Fibroblast of lung (primary cell): ENCODE measurements at regions not wholly inside any gene's neighbourhood (a gene's known extent, or its start where the extent isn't known, plus 50 kb on each side); places are given as distances from the start of the nearest gene placed in this dataset.

Experiments used
- DNase-seq, 2 donors: peaks; one replicate each; pipeline versions ENCODE4 v3.0.0 to v3.0.0-alpha.2; 2010; ENCODE audit warnings: low read depth in 2 of 2
- H2AFZ ChIP-seq: 2 replicates; pipeline ENCODE4 v1.5.1; 2012; ENCODE audit warnings: low read length, control low read depth, inconsistent platforms
- H3K27ac ChIP-seq: 2 replicates; pipeline ENCODE4 v1.5.1; 2011; ENCODE audit warnings: low read length, control low read depth; ENCODE audit not compliant: insufficient read depth
- H3K27me3 ChIP-seq: 2 replicates; pipeline ENCODE4 v1.5.1; 2011; ENCODE audit warnings: mild to moderate bottlenecking, low read length; ENCODE audit not compliant: control insufficient read depth, insufficient read depth
- H3K36me3 ChIP-seq: 2 replicates; pipeline ENCODE4 v1.5.1; 2011; ENCODE audit warnings: low read length; ENCODE audit not compliant: control insufficient read depth, insufficient read depth
- H3K4me1 ChIP-seq: 2 replicates; pipeline ENCODE4 v1.5.1; 2011; ENCODE audit warnings: low read length; ENCODE audit not compliant: control insufficient read depth, insufficient read depth; ENCODE audit errors: extremely low read depth
- H3K4me2 ChIP-seq: 2 replicates; pipeline ENCODE4 v1.5.1; 2011; ENCODE audit warnings: low read length, control low read depth; ENCODE audit not compliant: insufficient read depth; ENCODE audit errors: extremely low read depth
- H3K4me3 ChIP-seq, 4 experiments: fragments of 200-600 bp in 1 of 4; sonication (generic) in 1 of 4; replicated peaks in 1 of 4; 2 replicates each; pipeline ENCODE4 v1.5.1; 2011 to 2016; ENCODE audit warnings: low read length in 4 of 4, low read depth in 3 of 4, mild to moderate bottlenecking in 3 of 4, control low read depth in 2 of 4, inconsistent platforms in 1 of 4, mixed read lengths in 1 of 4; ENCODE audit not compliant: insufficient read depth in 1 of 4; ENCODE audit errors: control extremely low read depth in 1 of 4
- H3K79me2 ChIP-seq: 2 replicates; pipeline ENCODE4 v1.5.1; 2012; ENCODE audit warnings: mild to moderate bottlenecking, low read length, inconsistent platforms; ENCODE audit not compliant: control insufficient read depth, insufficient read depth
- H3K9ac ChIP-seq: 2 replicates; pipeline ENCODE4 v1.5.1; 2011; ENCODE audit warnings: mild to moderate bottlenecking, low read length, control low read depth; ENCODE audit not compliant: insufficient read depth
- H3K9me3 ChIP-seq: 2 replicates; pipeline ENCODE4 v1.5.1; 2012; ENCODE audit warnings: low read depth, low read length; ENCODE audit not compliant: control insufficient read depth, insufficient read depth
- H4K20me1 ChIP-seq: 2 replicates; pipeline ENCODE4 v1.5.1; 2011; ENCODE audit warnings: low read length; ENCODE audit not compliant: control insufficient read depth, insufficient read depth; ENCODE audit errors: extremely low read depth
- EZH2 ChIP-seq: IDR thresholded peaks from 2 replicates; pipeline ENCODE4 v1.5.1; 2012; ENCODE audit warnings: low read length, control low read depth, mild to moderate bottlenecking; ENCODE audit errors: missing control alignments
- TF ChIP-seq, protein P1 (sequence below), 2 donors: IDR thresholded peaks in 1 of 2; conservative IDR thresholded peaks in 1 of 2; 1 replicate in 1 of 2; 2 replicates in 1 of 2; pipeline ENCODE4 v1.5.1; 2011 to 2012; ENCODE audit warnings: low read length in 2 of 2, control low read depth in 1 of 2, inconsistent platforms in 1 of 2, low read depth in 1 of 2, mild to moderate bottlenecking in 1 of 2

DNA sequence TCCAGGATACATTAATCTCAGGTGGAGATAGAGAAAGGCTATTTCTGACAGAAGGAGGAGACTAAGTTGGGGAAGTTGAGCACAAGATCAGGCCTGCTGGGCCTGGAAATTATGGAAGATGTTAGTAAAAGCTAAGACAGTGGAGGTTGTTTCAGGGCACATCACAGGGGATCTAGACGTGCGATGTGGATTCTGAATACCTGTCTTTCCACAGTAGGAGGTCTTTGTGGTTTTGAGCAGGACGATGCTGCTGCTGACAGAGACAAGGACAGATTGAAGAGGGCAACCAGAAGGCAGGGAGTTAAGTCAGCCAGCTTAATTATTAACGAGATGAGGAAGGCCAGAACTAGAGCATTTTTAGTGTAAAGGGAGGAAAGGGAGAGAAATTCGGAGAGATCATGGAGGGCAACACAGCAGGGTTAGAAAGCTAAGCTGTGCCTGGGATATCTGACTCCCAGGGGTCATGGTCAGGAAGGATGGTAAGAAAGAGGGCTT, 384.9 kb downstream of the MAFB start:
- no peaks in the 10 kb centered on the region for H3K9me3 ChIP-seq
- no peak overlapping the region for H3K4me2 ChIP-seq
- no peaks in the 10 kb centered on the region for H4K20me1 ChIP-seq
- no peak overlapping the region for H3K4me3 ChIP-seq
- H3K27me3 ChIP-seq = no peaks in the 10 kb centered on the region
- no peak overlapping the region for H3K9ac ChIP-seq
- no peaks in the 10 kb centered on the region for H3K36me3 ChIP-seq
- no peak for DNase-seq
- H3K27ac ChIP-seq = no peak overlapping the region
- no peaks in the 10 kb centered on the region for H3K79me2 ChIP-seq
- TF ChIP-seq EZH2 = no peak
- TF ChIP-seq, protein P1, sequence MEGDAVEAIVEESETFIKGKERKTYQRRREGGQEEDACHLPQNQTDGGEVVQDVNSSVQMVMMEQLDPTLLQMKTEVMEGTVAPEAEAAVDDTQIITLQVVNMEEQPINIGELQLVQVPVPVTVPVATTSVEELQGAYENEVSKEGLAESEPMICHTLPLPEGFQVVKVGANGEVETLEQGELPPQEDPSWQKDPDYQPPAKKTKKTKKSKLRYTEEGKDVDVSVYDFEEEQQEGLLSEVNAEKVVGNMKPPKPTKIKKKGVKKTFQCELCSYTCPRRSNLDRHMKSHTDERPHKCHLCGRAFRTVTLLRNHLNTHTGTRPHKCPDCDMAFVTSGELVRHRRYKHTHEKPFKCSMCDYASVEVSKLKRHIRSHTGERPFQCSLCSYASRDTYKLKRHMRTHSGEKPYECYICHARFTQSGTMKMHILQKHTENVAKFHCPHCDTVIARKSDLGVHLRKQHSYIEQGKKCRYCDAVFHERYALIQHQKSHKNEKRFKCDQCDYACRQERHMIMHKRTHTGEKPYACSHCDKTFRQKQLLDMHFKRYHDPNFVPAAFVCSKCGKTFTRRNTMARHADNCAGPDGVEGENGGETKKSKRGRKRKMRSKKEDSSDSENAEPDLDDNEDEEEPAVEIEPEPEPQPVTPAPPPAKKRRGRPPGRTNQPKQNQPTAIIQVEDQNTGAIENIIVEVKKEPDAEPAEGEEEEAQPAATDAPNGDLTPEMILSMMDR (conservative IDR thresholded peaks at IDR 0.05 in 1 of 2, IDR thresholded peaks at IDR 0.05 in 1 of 2; ENCODE audit: low read depth in 1 of 2, low read length in 2 of 2) = no peak
- H3K4me1 ChIP-seq = no peaks in the 10 kb centered on the region
- H2AFZ ChIP-seq = no peak overlapping the region

- H3K36me3 ChIP-seq = no peaks in the 10 kb centered on the region
- no peaks in the 10 kb centered on the region for H3K4me1 ChIP-seq
- H3K27ac ChIP-seq = no peak overlapping the region
- no peaks in the 10 kb centered on the region for H3K79me2 ChIP-seq
- H4K20me1 ChIP-seq = no peaks in the 10 kb centered on the region
- no peak for DNase-seq
- no peak overlapping the region for H3K9ac ChIP-seq
- no peak for TF ChIP-seq EZH2
- TF ChIP-seq, protein P1 (conservative IDR thresholded peaks at IDR 0.05 in 1 of 2, IDR thresholded peaks at IDR 0.05 in 1 of 2; ENCODE audit: low read depth in 1 of 2, low read length in 2 of 2) = no peak
- H2AFZ ChIP-seq = no peak overlapping the region
- no peaks in the 10 kb centered on the region for H3K27me3 ChIP-seq
- no peaks in the 10 kb centered on the region for H3K9me3 ChIP-seq
- H3K4me3 ChIP-seq = no peak overlapping the region
- no peak overlapping the region for H3K4me2 ChIP-seq
Observed at GRCh38 chr20:40294747-40295146, 394.3 kb downstream of the MAFB start.

DNA sequence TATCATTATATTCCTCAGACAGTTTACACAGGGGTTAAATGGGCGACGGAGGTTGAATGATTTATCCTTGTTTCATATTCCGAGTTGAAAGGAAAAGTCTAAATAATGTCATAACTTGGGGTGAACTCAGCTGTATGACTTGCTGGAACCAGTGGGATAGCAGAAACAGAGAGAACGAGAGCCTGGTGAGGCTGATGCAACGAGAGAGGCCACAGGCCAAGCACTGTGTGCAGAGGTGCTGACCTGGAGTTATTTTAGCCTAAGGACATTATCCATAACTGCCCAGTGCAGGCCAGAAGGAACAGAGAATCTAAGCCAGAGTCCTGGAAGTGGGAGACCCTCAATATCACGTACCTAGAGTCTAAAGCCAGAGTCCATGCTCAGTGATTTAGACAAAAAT, 394.9 kb downstream of the MAFB start:
- no peak overlapping the region for H3K4me2 ChIP-seq
- H3K36me3 ChIP-seq = no peaks in the 10 kb centered on the region
- no peak for DNase-seq
- H3K27me3 ChIP-seq = no peaks in the 10 kb centered on the region
- no peak overlapping the region for H3K9ac ChIP-seq
- H3K4me3 ChIP-seq = no peak overlapping the region
- H3K27ac ChIP-seq = no peak overlapping the region
- H3K4me1 ChIP-seq = no peaks in the 10 kb centered on the region
- H3K79me2 ChIP-seq = no peaks in the 10 kb centered on the region
- TF ChIP-seq, protein P1 (conservative IDR thresholded peaks at IDR 0.05 in 1 of 2, IDR thresholded peaks at IDR 0.05 in 1 of 2; ENCODE audit: low read depth in 1 of 2, low read length in 2 of 2) = no peak
- TF ChIP-seq EZH2 = no peak
- H3K9me3 ChIP-seq = no peaks in the 10 kb centered on the region
- H4K20me1 ChIP-seq = no peaks in the 10 kb centered on the region
- no peak overlapping the region for H2AFZ ChIP-seq
